ENCODE measurements at regions not wholly inside any gene's neighbourhood (a gene's known extent, or its start where the extent isn't known, plus 50 kb on each side); places are given as distances from the start of the nearest gene placed in this dataset.
"Not testable (repeated sequence)": the region's sequence is repeated elsewhere in the genome, so short reads cannot be mapped to it uniquely, and the experiment has no call there.

GRCh38 chr5:62090953-62091352 is 215.1 kb upstream of the KIF2A start:
- Histone ChIP-seq H3K4me1 (ENCODE audit: low read depth) (peaks cover 4% of the 10 kb centered on the region), H3K9me3 (ENCODE audit: low read depth) (no peaks in the 10 kb centered on the region), H3K4me3 (no peak overlapping the region), H3K27ac (no peak overlapping the region), H3K36me3 (no peaks in the 10 kb centered on the region), H3K27me3 (no peaks in the 10 kb centered on the region)
- no peak for DNase-seq (ENCODE audit: low read depth in 1 of 2, low spot score in 1 of 2)
- no peak for TF ChIP-seq CTCF (IDR thresholded peaks at IDR 0.05; ENCODE audit: low read depth, low read length)

GRCh38 chr5:62093411-62093810 is 212.6 kb upstream of the KIF2A start:
- no peak overlapping the region for H3K4me3 ChIP-seq
- H3K9me3 ChIP-seq (ENCODE audit: low read depth): no peaks in the 10 kb centered on the region
- peaks cover 4% of the 10 kb centered on the region for H3K4me1 ChIP-seq (ENCODE audit: low read depth)
- DNase-seq (ENCODE audit: low read depth in 1 of 2, low spot score in 1 of 2): no peak
- H3K27ac ChIP-seq: no peak overlapping the region
- no peaks in the 10 kb centered on the region for H3K36me3 ChIP-seq
- no peak for TF ChIP-seq CTCF (IDR thresholded peaks at IDR 0.05; ENCODE audit: low read depth, low read length)
- H3K27me3 ChIP-seq: no peaks in the 10 kb centered on the region

GRCh38 chr5:62093976-62094375 is 212.0 kb upstream of the KIF2A start:
- Histone ChIP-seq H3K4me3 (no peak overlapping the region), H3K36me3 (no peaks in the 10 kb centered on the region), H3K4me1 (ENCODE audit: low read depth) (peaks cover 4% of the 10 kb centered on the region), H3K27ac (no peak overlapping the region), H3K27me3 (no peaks in the 10 kb centered on the region), H3K9me3 (ENCODE audit: low read depth) (no peaks in the 10 kb centered on the region)
- TF ChIP-seq CTCF (IDR thresholded peaks at IDR 0.05; ENCODE audit: low read depth, low read length): no peak
- peak in 1 of 2 donors; percentile 76 for DNase-seq (ENCODE audit: low read depth in 1 of 2, low spot score in 1 of 2)

DNA sequence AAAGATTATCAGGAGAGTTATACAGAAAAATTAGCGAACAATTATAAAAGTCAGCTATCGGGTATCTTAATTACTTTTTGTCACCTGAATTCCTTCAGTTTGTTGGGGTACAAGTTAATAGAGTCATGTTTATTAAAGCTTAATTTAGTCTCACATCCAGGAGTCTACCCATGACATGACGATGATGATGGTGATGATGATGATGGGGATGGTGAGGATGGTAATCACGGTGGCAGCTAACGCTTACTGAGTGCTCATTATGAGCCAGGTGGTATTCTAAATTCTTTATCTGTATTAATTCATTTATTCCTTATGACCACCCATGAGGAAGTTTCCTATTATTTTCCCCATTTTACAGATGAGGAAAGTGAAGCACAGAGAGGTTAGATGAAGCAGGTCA is 208.6 kb upstream of the KIF2A start:
- no peak overlapping the region for H3K4me3 ChIP-seq
- peaks cover 4% of the 10 kb centered on the region for H3K4me1 ChIP-seq (ENCODE audit: low read depth)
- no peaks in the 10 kb centered on the region for H3K9me3 ChIP-seq (ENCODE audit: low read depth)
- H3K27ac ChIP-seq: no peak overlapping the region
- no peaks in the 10 kb centered on the region for H3K27me3 ChIP-seq
- TF ChIP-seq CTCF (IDR thresholded peaks at IDR 0.05; ENCODE audit: low read depth, low read length): no peak
- no peaks in the 10 kb centered on the region for H3K36me3 ChIP-seq
- DNase-seq (ENCODE audit: low read depth in 1 of 2, low spot score in 1 of 2): no peak

DNA sequence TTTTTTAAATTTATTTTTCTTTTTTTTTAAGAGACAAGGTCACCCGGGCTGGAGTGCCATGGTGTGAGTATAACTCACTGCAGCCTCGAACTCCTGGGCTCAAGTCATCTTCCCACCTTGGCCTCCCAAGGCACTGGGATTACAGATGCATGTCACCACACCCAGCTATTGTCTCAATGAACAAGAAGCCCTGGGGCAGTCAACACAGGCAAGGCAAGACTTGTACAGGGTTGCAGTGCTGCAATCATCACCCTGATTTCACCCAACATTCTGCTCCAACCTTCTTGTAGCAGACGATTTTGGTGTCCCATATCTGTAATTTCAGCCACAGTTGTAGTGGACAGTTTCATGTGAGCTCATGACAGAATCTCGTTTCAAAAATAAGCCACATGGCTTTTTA is 205.8 kb upstream of the KIF2A start:
- H3K27me3 ChIP-seq: no peaks in the 10 kb centered on the region
- DNase-seq (ENCODE audit: low read depth in 1 of 2, low spot score in 1 of 2): no peak
- no peaks in the 10 kb centered on the region for H3K4me1 ChIP-seq (ENCODE audit: low read depth)
- H3K36me3 ChIP-seq: no peaks in the 10 kb centered on the region
- no peak overlapping the region for H3K27ac ChIP-seq
- no peak for TF ChIP-seq CTCF (IDR thresholded peaks at IDR 0.05; ENCODE audit: low read depth, low read length)
- no peak overlapping the region for H3K4me3 ChIP-seq
- no peaks in the 10 kb centered on the region for H3K9me3 ChIP-seq (ENCODE audit: low read depth)

GRCh38 chr5:62103863-62104262 is 202.1 kb upstream of the KIF2A start:
- H3K36me3 ChIP-seq; H3K27ac ChIP-seq; H3K27me3 ChIP-seq; H3K9me3 ChIP-seq (ENCODE audit: low read depth); H3K4me3 ChIP-seq; H3K4me1 ChIP-seq (ENCODE audit: low read depth); DNase-seq (ENCODE audit: low read depth in 1 of 2, low spot score in 1 of 2): not testable (repeated sequence)

All from cardiac muscle cell (in vitro differentiated cells and primary cell).